Panc1 (cell line): ENCODE measurements at regions not wholly inside any gene's neighbourhood (a gene's known extent, or its start where the extent isn't known, plus 50 kb on each side); places are given as distances from the start of the nearest gene placed in this dataset.

Experiments
- POLR2AphosphoS5 ChIP-seq: IDR thresholded peaks from 2 replicates; pipeline ENCODE4 v1.6.1; 2012; ENCODE audit warnings: mild to moderate bottlenecking, low read depth, low read length, moderate library complexity
- TF ChIP-seq, protein P1 (sequence below): fragments of 450-650 bp; IDR thresholded peaks from 2 replicates; pipeline ENCODE4 v1.5.1; 2017; ENCODE audit warnings: mild to moderate bottlenecking

DNA sequence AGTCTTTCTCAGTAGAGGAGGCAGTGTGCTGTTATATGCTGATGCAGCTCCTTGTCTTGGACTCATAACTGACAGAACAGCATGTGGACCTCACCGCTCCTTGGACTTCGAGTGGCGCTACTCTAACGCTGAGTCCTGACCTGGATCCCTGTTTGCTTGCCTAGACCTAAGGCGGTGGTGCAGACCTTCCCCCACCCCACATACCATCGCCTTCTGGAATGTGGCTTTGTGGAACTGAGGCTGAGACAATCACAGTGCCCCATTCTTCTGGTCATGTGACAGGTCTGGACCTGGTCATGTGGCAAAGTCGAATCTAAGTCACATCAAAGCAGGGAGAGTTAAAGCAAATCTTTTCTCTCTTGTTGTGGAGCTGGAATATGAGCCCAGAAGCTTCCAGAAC, 190.7 kb upstream of the MKI67 start:
- TF ChIP-seq POLR2AphosphoS5 = no peak
- TF ChIP-seq, protein P1, sequence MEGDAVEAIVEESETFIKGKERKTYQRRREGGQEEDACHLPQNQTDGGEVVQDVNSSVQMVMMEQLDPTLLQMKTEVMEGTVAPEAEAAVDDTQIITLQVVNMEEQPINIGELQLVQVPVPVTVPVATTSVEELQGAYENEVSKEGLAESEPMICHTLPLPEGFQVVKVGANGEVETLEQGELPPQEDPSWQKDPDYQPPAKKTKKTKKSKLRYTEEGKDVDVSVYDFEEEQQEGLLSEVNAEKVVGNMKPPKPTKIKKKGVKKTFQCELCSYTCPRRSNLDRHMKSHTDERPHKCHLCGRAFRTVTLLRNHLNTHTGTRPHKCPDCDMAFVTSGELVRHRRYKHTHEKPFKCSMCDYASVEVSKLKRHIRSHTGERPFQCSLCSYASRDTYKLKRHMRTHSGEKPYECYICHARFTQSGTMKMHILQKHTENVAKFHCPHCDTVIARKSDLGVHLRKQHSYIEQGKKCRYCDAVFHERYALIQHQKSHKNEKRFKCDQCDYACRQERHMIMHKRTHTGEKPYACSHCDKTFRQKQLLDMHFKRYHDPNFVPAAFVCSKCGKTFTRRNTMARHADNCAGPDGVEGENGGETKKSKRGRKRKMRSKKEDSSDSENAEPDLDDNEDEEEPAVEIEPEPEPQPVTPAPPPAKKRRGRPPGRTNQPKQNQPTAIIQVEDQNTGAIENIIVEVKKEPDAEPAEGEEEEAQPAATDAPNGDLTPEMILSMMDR = no peak
